ENCODE measurements at regions not wholly inside any gene's neighbourhood (a gene's known extent, or its start where the extent isn't known, plus 50 kb on each side); places are given as distances from the start of the nearest gene placed in this dataset.

GRCh38 chr2:144235050-144235449 lies 284.9 kb downstream of the ZEB2 start:
- H3K36me3 Mint-ChIP-seq (ENCODE audit: low read depth), result no peaks in the 10 kb centered on the region
- DNase-seq, result no peak
- no peaks in the 10 kb centered on the region for H3K27me3 Mint-ChIP-seq (ENCODE audit: low read depth, poor library complexity)
- H3K9me3 Mint-ChIP-seq, result no peaks in the 10 kb centered on the region
- no peak overlapping the region for H3K4me3 Mint-ChIP-seq
- no peaks in the 10 kb centered on the region for H3K4me1 Mint-ChIP-seq
- no peak overlapping the region for H3K27ac Mint-ChIP-seq
- no peak for TF ChIP-seq CTCF (IDR thresholded peaks at IDR 0.05)

- Mint-ChIP-seq H3K36me3 (ENCODE audit: low read depth) (no peaks in the 10 kb centered on the region), H3K4me1 (no peaks in the 10 kb centered on the region), H3K27me3 (ENCODE audit: low read depth, poor library complexity) (no peaks in the 10 kb centered on the region), H3K27ac (no peak overlapping the region), H3K9me3 (no peaks in the 10 kb centered on the region), H3K4me3 (no peak overlapping the region)
- DNase-seq, result no peak
- no peak for TF ChIP-seq CTCF (IDR thresholded peaks at IDR 0.05)
Observed at GRCh38 chr2:144234542-144234871, 285.4 kb downstream of the ZEB2 start.

- Mint-ChIP-seq H3K9me3 (no peaks in the 10 kb centered on the region), H3K36me3 (ENCODE audit: low read depth) (no peaks in the 10 kb centered on the region), H3K4me1 (no peaks in the 10 kb centered on the region), H3K4me3 (no peak overlapping the region), H3K27me3 (ENCODE audit: low read depth, poor library complexity) (no peaks in the 10 kb centered on the region), H3K27ac (no peak overlapping the region)
- no peak for DNase-seq
- no peak for TF ChIP-seq CTCF (IDR thresholded peaks at IDR 0.05)
Observed at GRCh38 chr2:144233733-144234541, 286.0 kb downstream of the ZEB2 start.

GRCh38 chr2:144233317-144233716 lies 286.6 kb downstream of the ZEB2 start:
- peaks cover 2% of the 10 kb centered on the region for H3K27me3 Mint-ChIP-seq (ENCODE audit: low read depth, poor library complexity)
- no peaks in the 10 kb centered on the region for H3K9me3 Mint-ChIP-seq
- no peak for DNase-seq
- no peak for TF ChIP-seq CTCF (IDR thresholded peaks at IDR 0.05)
- no peak overlapping the region for H3K27ac Mint-ChIP-seq
- H3K4me1 Mint-ChIP-seq, result no peaks in the 10 kb centered on the region
- H3K4me3 Mint-ChIP-seq, result no peak overlapping the region
- H3K36me3 Mint-ChIP-seq (ENCODE audit: low read depth), result no peaks in the 10 kb centered on the region

GRCh38 chr2:144230448-144231085 lies 289.4 kb downstream of the ZEB2 start:
- H3K27me3 Mint-ChIP-seq (ENCODE audit: low read depth, poor library complexity), result peaks cover 3% of the 10 kb centered on the region
- H3K9me3 Mint-ChIP-seq, result no peaks in the 10 kb centered on the region
- H3K36me3 Mint-ChIP-seq (ENCODE audit: low read depth), result no peaks in the 10 kb centered on the region
- H3K4me1 Mint-ChIP-seq, result no peaks in the 10 kb centered on the region
- no peak for DNase-seq
- H3K4me3 Mint-ChIP-seq, result no peak overlapping the region
- TF ChIP-seq CTCF (IDR thresholded peaks at IDR 0.05), result no peak
- no peak overlapping the region for H3K27ac Mint-ChIP-seq

- no peak overlapping the region for H3K4me3 Mint-ChIP-seq
- H3K27me3 Mint-ChIP-seq (ENCODE audit: low read depth, poor library complexity), result peaks cover 6% of the 10 kb centered on the region
- H3K27ac Mint-ChIP-seq, result no peak overlapping the region
- H3K9me3 Mint-ChIP-seq, result no peaks in the 10 kb centered on the region
- no peak for TF ChIP-seq CTCF (IDR thresholded peaks at IDR 0.05)
- no peaks in the 10 kb centered on the region for H3K36me3 Mint-ChIP-seq (ENCODE audit: low read depth)
- H3K4me1 Mint-ChIP-seq, result no peaks in the 10 kb centered on the region
- DNase-seq, result no peak
Observed at GRCh38 chr2:144230033-144230432, 289.9 kb downstream of the ZEB2 start.
